OCI-LY3 (cell line): ENCODE measurements at regions not wholly inside any gene's neighbourhood (a gene's known extent, or its start where the extent isn't known, plus 50 kb on each side); places are given as distances from the start of the nearest gene placed in this dataset.

Experiments used
- EZH2phosphoT487 ChIP-seq: fragments of 200-600 bp; shearing (Covaris generic); IDR thresholded peaks from 2 replicates; pipeline ENCODE4 v1.6.1; 2018; ENCODE audit warnings: antibody characterized with exemption, mixed run types, low read depth
- TF ChIP-seq, protein P1 (sequence below): fragments of 200-600, 300-600 bp; sonication (generic); IDR thresholded peaks from 2 replicates; pipeline ENCODE4 v1.5.1; 2014; ENCODE audit warnings: antibody characterized with exemption, low read length, low read depth

GRCh38 chr6:84460491-84460890, 233.0 kb upstream of the CEP162 start:
- TF ChIP-seq, protein P1, sequence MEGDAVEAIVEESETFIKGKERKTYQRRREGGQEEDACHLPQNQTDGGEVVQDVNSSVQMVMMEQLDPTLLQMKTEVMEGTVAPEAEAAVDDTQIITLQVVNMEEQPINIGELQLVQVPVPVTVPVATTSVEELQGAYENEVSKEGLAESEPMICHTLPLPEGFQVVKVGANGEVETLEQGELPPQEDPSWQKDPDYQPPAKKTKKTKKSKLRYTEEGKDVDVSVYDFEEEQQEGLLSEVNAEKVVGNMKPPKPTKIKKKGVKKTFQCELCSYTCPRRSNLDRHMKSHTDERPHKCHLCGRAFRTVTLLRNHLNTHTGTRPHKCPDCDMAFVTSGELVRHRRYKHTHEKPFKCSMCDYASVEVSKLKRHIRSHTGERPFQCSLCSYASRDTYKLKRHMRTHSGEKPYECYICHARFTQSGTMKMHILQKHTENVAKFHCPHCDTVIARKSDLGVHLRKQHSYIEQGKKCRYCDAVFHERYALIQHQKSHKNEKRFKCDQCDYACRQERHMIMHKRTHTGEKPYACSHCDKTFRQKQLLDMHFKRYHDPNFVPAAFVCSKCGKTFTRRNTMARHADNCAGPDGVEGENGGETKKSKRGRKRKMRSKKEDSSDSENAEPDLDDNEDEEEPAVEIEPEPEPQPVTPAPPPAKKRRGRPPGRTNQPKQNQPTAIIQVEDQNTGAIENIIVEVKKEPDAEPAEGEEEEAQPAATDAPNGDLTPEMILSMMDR, result no peak
- no peak for TF ChIP-seq EZH2phosphoT487
